SK-N-SH (cell line): ENCODE measurements at regions not wholly inside any gene's neighbourhood (a gene's known extent, or its start where the extent isn't known, plus 50 kb on each side); places are given as distances from the start of the nearest gene placed in this dataset.

Experiments used
- CTCF ChIA-PET: fragments of 300-600, 350-600 bp; formaldehyde crosslinking; extraction: SDS; loops from one replicate; lab custom pipeline; 2021; lab: Yijun Ruan, JAX
- POLR2A ChIA-PET: fragments of 350-600 bp; sonication (Branson Sonifier 250); formaldehyde crosslinking; extraction: SDS; loops from one replicate; lab custom pipeline; 2020; ENCODE audit warnings: antibody characterized with exemption, inconsistent platforms; lab: Yijun Ruan, JAX
- DNase-seq: peaks from one replicate; pipeline ENCODE4 v3.0.0; 2012
- H2AFZ ChIP-seq: fragments of 200-600 bp; sonication (generic); 2 replicates; pipeline ENCODE4 v1.8.1; 2016; ENCODE audit warnings: antibody characterized with exemption, mild to moderate bottlenecking, low read depth
- H3F3A ChIP-seq: fragments of 200-600 bp; sonication (generic); replicated peaks from 2 replicates; pipeline ENCODE3; 2016; ENCODE audit warnings: antibody characterized with exemption, mild to moderate bottlenecking; ENCODE audit not compliant: insufficient read depth
- H3K27ac ChIP-seq, 2 experiments: fragments of 200-500 bp in 1 of 2; fragments of 200-600 bp in 1 of 2; sonication (Bioruptor generic) in 1 of 2; sonication (generic), shearing (Covaris generic) in 1 of 2; 2 replicates each; pipeline versions ENCODE4 v1.5.1 to v1.6.1; 2014 to 2016; ENCODE audit warnings: low read depth in 2 of 2, inconsistent platforms in 1 of 2, low read length in 1 of 2, mild to moderate bottlenecking in 1 of 2, mixed read lengths in 1 of 2
- H3K27me3 ChIP-seq: fragments of 200-600 bp; sonication (generic), shearing (Covaris generic); 2 replicates; pipeline ENCODE4 v1.6.1; 2016; ENCODE audit warnings: mixed run types; ENCODE audit not compliant: insufficient read depth
- H3K36me3 ChIP-seq, 2 experiments: fragments of 200-500 bp in 1 of 2; fragments of 200-600 bp in 1 of 2; sonication (Bioruptor generic) in 1 of 2; sonication (generic) in 1 of 2; replicated peaks in 1 of 2; 2 replicates each; pipeline versions ENCODE3 to v1.5.1; 2014 to 2016; ENCODE audit warnings: low read length in 1 of 2, mild to moderate bottlenecking in 1 of 2; ENCODE audit not compliant: insufficient read depth in 2 of 2, control insufficient read depth in 1 of 2
- H3K4me1 ChIP-seq, 2 experiments: fragments of 200-500 bp in 1 of 2; fragments of 200-600 bp in 1 of 2; sonication (Bioruptor generic) in 1 of 2; sonication (generic), shearing (Covaris generic) in 1 of 2; 2 replicates each; pipeline versions ENCODE4 v1.5.1 to v1.6.1; 2014 to 2016; ENCODE audit warnings: low read depth in 1 of 2, low read length in 1 of 2, mixed run types in 1 of 2; ENCODE audit not compliant: insufficient read depth in 2 of 2, control insufficient read depth in 1 of 2
- H3K4me2 ChIP-seq: fragments of 200-600 bp; sonication (generic), shearing (Covaris generic); 2 replicates; pipeline ENCODE4 v1.6.1; 2017; ENCODE audit warnings: mixed run types
- H3K4me3 ChIP-seq, 2 experiments: fragments of 200-500 bp in 1 of 2; fragments of 200-600 bp in 1 of 2; sonication (Bioruptor generic) in 1 of 2; sonication (generic), shearing (Covaris generic) in 1 of 2; 2 replicates each; pipeline versions ENCODE4 v1.5.1 to v1.8.1; 2014 to 2016; ENCODE audit warnings: low read depth in 2 of 2, inconsistent platforms in 1 of 2, low read length in 1 of 2, mild to moderate bottlenecking in 1 of 2, mixed read lengths in 1 of 2, moderate library complexity in 1 of 2
- H3K79me2 ChIP-seq: fragments of 200-600 bp; sonication (generic); 2 replicates; pipeline ENCODE4 v1.8.1; 2017; ENCODE audit warnings: mild to moderate bottlenecking; ENCODE audit not compliant: insufficient read depth
- H3K9ac ChIP-seq: fragments of 200-600 bp; sonication (generic); 2 replicates; pipeline ENCODE4 v1.6.1; 2017; ENCODE audit warnings: mixed run types
- H3K9me2 ChIP-seq: fragments of 200-600 bp; sonication (generic); 2 replicates; pipeline ENCODE4 v1.6.1; 2017; ENCODE audit warnings: mixed run types
- H3K9me3 ChIP-seq: fragments of 200-600 bp; sonication (generic); 2 replicates; pipeline ENCODE4 v1.6.1; 2017; ENCODE audit warnings: mixed run types, mild to moderate bottlenecking, moderate library complexity
- H4K20me1 ChIP-seq: fragments of 200-600 bp; sonication (generic); 2 replicates; pipeline ENCODE4 v1.6.1; 2017; ENCODE audit warnings: mild to moderate bottlenecking, mixed run types; ENCODE audit not compliant: insufficient read depth
- EP300 ChIP-seq, 2 experiments: IDR thresholded peaks; 2 replicates each; pipeline versions ENCODE4 v1.4.0 to v1.6.1; 2012; ENCODE audit warnings: borderline replicate concordance in 1 of 2, low read depth in 1 of 2, low read length in 1 of 2
- GABPA ChIP-seq: IDR thresholded peaks from 2 replicates; pipeline ENCODE4 v1.4.0; 2012; ENCODE audit warnings: low read depth, mild to moderate bottlenecking
- JUND ChIP-seq: IDR thresholded peaks from 2 replicates; pipeline ENCODE4 v1.4.0; 2012
- MEF2A ChIP-seq: IDR thresholded peaks from 2 replicates; pipeline ENCODE4 v1.4.0; 2012; ENCODE audit warnings: low read depth, borderline replicate concordance
- NFIC ChIP-seq: IDR thresholded peaks from 2 replicates; pipeline ENCODE4 v1.4.0; 2012; ENCODE audit warnings: borderline replicate concordance
- RAD21 ChIP-seq: IDR thresholded peaks from 2 replicates; pipeline ENCODE4 v1.6.1; 2012; ENCODE audit warnings: mild to moderate bottlenecking, low read length
- RCOR1 ChIP-seq: fragments of 150-350 bp; IDR thresholded peaks from 2 replicates; pipeline ENCODE4 v1.6.1; 2017; ENCODE audit warnings: antibody characterized with exemption, low read length
- RXRA ChIP-seq: IDR thresholded peaks from 2 replicates; pipeline ENCODE4 v1.4.0; 2012; ENCODE audit warnings: low read depth, mild to moderate bottlenecking, borderline replicate concordance
- SMC3 ChIP-seq: IDR thresholded peaks from 2 replicates; pipeline ENCODE4 v1.6.1; 2012; ENCODE audit warnings: low read depth, low read length, improper control_type of control experiment
- TCF12 ChIP-seq: IDR thresholded peaks from 2 replicates; pipeline ENCODE4 v1.4.0; 2012
- TEAD4 ChIP-seq: IDR thresholded peaks from 2 replicates; pipeline ENCODE4 v1.4.0; 2012; ENCODE audit warnings: mild to moderate bottlenecking, borderline replicate concordance; ENCODE audit not compliant: insufficient read depth
- WGBS: methylation state at CpG from one replicate; pipeline ENCODE4 v1.1.6; 2017; ENCODE audit warnings: low lambda C conversion rate; 5-methylcytosine and 5-hydroxymethylcytosine counted together
- TF ChIP-seq, protein P1 (sequence below): fragments of 200-600 bp; sonication (generic); IDR thresholded peaks from 2 replicates; pipeline ENCODE4 v1.6.1; 2017; ENCODE audit warnings: antibody characterized with exemption, mild to moderate bottlenecking, moderate library complexity
- TF ChIP-seq, protein P2 (sequence below): IDR thresholded peaks from 2 replicates; pipeline ENCODE4 v1.6.1; 2012; ENCODE audit warnings: mild to moderate bottlenecking, low read depth, low read length, moderate library complexity
- TF ChIP-seq, protein P3 (sequence below): fragments of 150-350 bp; IDR thresholded peaks from 2 replicates; pipeline ENCODE4 v1.6.1; 2017; ENCODE audit warnings: antibody characterized with exemption, low read length, low read depth, borderline replicate concordance

DNA sequence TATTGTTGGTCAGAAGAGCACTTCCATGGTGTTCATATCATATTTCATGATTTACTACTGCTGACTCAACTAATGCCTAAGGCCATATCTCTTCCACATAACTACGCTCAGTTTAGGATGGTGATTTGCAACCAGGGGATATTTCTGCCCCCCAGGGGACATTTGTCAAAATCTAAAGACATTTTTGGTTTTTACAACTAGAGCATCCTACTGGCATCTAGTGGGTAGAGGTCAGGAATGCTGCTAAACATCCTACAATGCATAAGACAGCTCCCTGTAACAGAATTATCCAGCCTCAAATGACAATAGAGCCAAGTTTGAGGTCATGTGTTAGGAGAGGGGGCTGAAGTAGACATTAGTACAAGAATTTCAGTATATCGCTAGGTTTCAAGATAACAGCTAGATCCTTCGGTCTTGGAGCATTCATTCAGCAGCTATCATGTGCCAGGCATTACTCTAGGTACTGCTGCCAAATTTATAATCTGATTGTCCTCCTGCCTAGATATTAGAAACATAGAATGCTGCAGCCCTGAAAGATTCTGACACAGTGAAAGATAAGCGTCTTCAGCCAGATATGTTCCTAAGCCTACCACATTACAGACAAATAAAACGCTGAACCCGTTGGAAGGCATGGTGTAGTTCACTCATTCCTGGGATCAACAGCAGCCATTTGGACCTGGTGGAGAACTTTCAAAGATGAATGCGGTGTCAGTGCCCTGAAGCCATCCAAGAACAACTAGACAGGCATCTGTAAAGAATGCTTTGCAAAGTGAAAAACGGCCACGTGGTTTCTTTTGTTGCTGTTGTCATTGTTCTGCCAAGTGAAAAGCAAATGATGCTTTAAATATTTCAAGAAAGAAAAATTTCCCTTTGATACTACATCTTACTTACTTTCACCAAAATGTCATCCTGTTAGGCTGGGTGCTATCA is 55.5 kb upstream of the FST start (continued):
- TF ChIP-seq, protein P1, sequence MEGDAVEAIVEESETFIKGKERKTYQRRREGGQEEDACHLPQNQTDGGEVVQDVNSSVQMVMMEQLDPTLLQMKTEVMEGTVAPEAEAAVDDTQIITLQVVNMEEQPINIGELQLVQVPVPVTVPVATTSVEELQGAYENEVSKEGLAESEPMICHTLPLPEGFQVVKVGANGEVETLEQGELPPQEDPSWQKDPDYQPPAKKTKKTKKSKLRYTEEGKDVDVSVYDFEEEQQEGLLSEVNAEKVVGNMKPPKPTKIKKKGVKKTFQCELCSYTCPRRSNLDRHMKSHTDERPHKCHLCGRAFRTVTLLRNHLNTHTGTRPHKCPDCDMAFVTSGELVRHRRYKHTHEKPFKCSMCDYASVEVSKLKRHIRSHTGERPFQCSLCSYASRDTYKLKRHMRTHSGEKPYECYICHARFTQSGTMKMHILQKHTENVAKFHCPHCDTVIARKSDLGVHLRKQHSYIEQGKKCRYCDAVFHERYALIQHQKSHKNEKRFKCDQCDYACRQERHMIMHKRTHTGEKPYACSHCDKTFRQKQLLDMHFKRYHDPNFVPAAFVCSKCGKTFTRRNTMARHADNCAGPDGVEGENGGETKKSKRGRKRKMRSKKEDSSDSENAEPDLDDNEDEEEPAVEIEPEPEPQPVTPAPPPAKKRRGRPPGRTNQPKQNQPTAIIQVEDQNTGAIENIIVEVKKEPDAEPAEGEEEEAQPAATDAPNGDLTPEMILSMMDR = peak; percentile 29; the same call in 1 of the 2 replicates
- TF ChIP-seq TCF12 = peak; percentile 16; the same call in 1 of the 2 replicates
- TF ChIP-seq, protein P2, sequence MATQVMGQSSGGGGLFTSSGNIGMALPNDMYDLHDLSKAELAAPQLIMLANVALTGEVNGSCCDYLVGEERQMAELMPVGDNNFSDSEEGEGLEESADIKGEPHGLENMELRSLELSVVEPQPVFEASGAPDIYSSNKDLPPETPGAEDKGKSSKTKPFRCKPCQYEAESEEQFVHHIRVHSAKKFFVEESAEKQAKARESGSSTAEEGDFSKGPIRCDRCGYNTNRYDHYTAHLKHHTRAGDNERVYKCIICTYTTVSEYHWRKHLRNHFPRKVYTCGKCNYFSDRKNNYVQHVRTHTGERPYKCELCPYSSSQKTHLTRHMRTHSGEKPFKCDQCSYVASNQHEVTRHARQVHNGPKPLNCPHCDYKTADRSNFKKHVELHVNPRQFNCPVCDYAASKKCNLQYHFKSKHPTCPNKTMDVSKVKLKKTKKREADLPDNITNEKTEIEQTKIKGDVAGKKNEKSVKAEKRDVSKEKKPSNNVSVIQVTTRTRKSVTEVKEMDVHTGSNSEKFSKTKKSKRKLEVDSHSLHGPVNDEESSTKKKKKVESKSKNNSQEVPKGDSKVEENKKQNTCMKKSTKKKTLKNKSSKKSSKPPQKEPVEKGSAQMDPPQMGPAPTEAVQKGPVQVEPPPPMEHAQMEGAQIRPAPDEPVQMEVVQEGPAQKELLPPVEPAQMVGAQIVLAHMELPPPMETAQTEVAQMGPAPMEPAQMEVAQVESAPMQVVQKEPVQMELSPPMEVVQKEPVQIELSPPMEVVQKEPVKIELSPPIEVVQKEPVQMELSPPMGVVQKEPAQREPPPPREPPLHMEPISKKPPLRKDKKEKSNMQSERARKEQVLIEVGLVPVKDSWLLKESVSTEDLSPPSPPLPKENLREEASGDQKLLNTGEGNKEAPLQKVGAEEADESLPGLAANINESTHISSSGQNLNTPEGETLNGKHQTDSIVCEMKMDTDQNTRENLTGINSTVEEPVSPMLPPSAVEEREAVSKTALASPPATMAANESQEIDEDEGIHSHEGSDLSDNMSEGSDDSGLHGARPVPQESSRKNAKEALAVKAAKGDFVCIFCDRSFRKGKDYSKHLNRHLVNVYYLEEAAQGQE = no peak
- TF ChIP-seq GABPA = no peak
- no peak; the same call in 1 of the 2 replicates for TF ChIP-seq JUND
- no peak for TF ChIP-seq RXRA

DNA sequence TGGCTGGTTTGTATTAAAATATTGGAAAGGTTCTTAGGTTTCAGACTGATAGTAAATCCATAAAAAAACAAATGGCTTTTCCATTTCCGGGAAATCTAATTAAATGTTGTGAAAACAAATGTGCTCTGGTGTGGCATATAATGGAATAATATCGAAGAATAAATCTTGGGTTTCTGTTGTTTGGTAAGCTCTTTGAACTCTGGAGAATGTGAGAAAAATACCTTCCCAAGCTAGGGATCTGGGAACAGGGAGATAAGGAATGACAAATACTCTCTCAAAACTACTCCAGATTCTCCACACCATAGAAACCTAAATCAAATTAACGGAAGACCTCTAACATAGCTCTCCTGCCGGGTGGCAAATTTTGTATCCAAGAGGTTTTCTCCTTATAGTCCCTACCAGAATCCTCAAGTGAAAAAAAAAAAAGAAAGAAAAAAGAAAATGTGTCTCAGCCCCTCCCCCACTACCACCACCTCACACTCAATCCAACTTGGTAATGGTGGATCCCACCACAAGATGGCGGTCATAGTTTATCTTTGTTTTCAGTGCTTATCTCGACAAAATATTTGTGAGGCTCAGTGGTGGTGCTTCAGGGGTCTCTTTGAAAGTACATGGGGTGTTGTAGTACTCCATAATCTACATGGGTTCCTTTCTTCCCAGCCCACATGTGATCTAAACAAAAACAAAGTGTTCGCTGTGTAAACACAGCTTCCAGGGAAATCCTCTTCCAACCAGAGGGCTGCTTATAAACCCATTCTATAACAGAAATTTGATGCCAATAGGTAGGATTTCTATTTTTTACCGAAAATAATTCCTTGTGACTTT is 54.5 kb upstream of the FST start:
- no peak overlapping the region for H3K4me3 ChIP-seq
- peaks cover 6 to 53% of the 10 kb centered on the region in 2 experiments for H3K4me1 ChIP-seq
- H3F3A ChIP-seq = peaks cover 38% of the 10 kb centered on the region
- POLR2A ChIA-PET = no interaction called here
- peak overlapping the region in 1 of 2 experiments; percentile 97; a peak in 2 of 4 replicates for H3K27ac ChIP-seq
- no peaks in the 10 kb centered on the region for H4K20me1 ChIP-seq
- H3K36me3 ChIP-seq = no peaks in the 10 kb centered on the region
- H3K4me2 ChIP-seq = peak overlapping the region; percentile 52
- CTCF ChIA-PET = interaction anchor here (0.6 to 1.5 kb wide), 5 partner anchors 647 to 1038 kb away, joined by 3 to 10 read pairs (median 3); no protein-coding TSS in a partner anchor
- H3K79me2 ChIP-seq = no peaks in the 10 kb centered on the region
- TF ChIP-seq MEF2A (no peak), RXRA (no peak), JUND (no peak), NFIC (no peak), SMC3 (peak; percentile 37; the same call in 1 of the 2 replicates), TEAD4 (no peak), EP300 (IDR thresholded peaks at IDR 0.05; ENCODE audit: borderline replicate concordance in 1 of 2, low read depth in 1 of 2, low read length in 1 of 2) (0 out of 4 replicates have a peak, but pooled peaks of 1 of the 2 experiments have one; percentile 1), RCOR1 (no peak), RAD21 (peak; percentile 59)
- TF ChIP-seq, protein P3, sequence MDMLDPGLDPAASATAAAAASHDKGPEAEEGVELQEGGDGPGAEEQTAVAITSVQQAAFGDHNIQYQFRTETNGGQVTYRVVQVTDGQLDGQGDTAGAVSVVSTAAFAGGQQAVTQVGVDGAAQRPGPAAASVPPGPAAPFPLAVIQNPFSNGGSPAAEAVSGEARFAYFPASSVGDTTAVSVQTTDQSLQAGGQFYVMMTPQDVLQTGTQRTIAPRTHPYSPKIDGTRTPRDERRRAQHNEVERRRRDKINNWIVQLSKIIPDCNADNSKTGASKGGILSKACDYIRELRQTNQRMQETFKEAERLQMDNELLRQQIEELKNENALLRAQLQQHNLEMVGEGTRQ = no peak
- TF ChIP-seq, protein P1 = peak; percentile 60
- H3K9me2 ChIP-seq = no peaks in the 10 kb centered on the region
- no peaks in the 10 kb centered on the region for H3K27me3 ChIP-seq
- WGBS = 44% methylated on average over 8 of the region's 8 CpGs
- no peaks in the 10 kb centered on the region for H3K9me3 ChIP-seq
- peak; percentile 36 for DNase-seq
- H2AFZ ChIP-seq = no peak overlapping the region
- peak overlapping the region; percentile 2; the same call in 1 of the 2 replicates for H3K9ac ChIP-seq
